GM12878 (cell line): ENCODE measurements at regions not wholly inside any gene's neighbourhood (a gene's known extent, or its start where the extent isn't known, plus 50 kb on each side); places are given as distances from the start of the nearest gene placed in this dataset.

Experiments used
- ATAC-seq: fragments of 200-7000 bp; cut with Tn5 transposase; 3 replicates; pipeline ENCODE4 v1.9.1; 2020; ENCODE audit warnings: mild to moderate bottlenecking, moderate library complexity
- BruUV-seq: library from RNA; stranded (reverse); fragments of 400-500 nt; replicated peaks from 2 replicates; lab custom pipeline; 2021; lab: Mats Ljungman, UMichigan
- CTCF ChIA-PET: fragments of 300-600 bp; sonication (Branson Sonifier 250); formaldehyde crosslinking; extraction: SDS; loops from one replicate; lab custom pipeline; 2021; ENCODE audit warnings: inconsistent platforms; lab: Yijun Ruan, JAX
- POLR2A ChIA-PET: fragments of 350-600 bp; formaldehyde crosslinking; extraction: SDS; loops from one replicate; lab custom pipeline; 2021; ENCODE audit warnings: inconsistent platforms; lab: Charles Lee
- RAD21 ChIA-PET: fragments of 300-600 bp; sonication (Branson Sonifier 250); formaldehyde crosslinking; loops from one replicate; lab custom pipeline; 2023; ENCODE audit warnings: antibody characterized with exemption; ENCODE audit not compliant: unreplicated experiment; lab: Charles Lee
- SMC1A ChIA-PET: fragments of 300-600 bp; sonication (Branson Sonifier 250); formaldehyde crosslinking; loops from one replicate; lab custom pipeline; 2023; ENCODE audit not compliant: unreplicated experiment, uncharacterized antibody; lab: Charles Lee
- DNase-seq: peaks from one replicate; pipeline ENCODE4 v3.0.0-alpha.2; 2011; ENCODE audit warnings: low read depth, low spot score
- FAIRE-seq: peaks from 3 replicates; lab custom pipeline; 2011; peaks lifted over from hg19 to GRCh38; lab: Jason Lieb, UNC
- H2AFZ ChIP-seq: 2 replicates; pipeline ENCODE4 v1.6.0; 2011; ENCODE audit warnings: low read depth, low read length, control low read depth; ENCODE audit not compliant: control insufficient read depth
- H3K27ac ChIP-seq: 2 replicates; pipeline ENCODE4 v1.5.1; 2011; ENCODE audit warnings: control low read depth; ENCODE audit not compliant: control insufficient read depth, insufficient read depth
- H3K27me3 ChIP-seq, 2 experiments: replicated peaks in 1 of 2; 2 replicates each; pipeline versions ENCODE4 v1.6.0 to v1.6.1; 2011; ENCODE audit warnings: low read length in 1 of 2; ENCODE audit not compliant: control insufficient read depth in 2 of 2, insufficient read depth in 2 of 2
- H3K36me3 ChIP-seq, 2 experiments: 2 replicates each; pipeline ENCODE4 v1.5.1; 2011; ENCODE audit warnings: low read length in 1 of 2; ENCODE audit not compliant: control insufficient read depth in 2 of 2, insufficient read depth in 2 of 2
- H3K4me1 ChIP-seq: 2 replicates; pipeline ENCODE4 v1.6.1; 2011; ENCODE audit warnings: mild to moderate bottlenecking, low read length, moderate library complexity, mixed read lengths; ENCODE audit not compliant: control insufficient read depth, insufficient read depth
- H3K4me2 ChIP-seq: 2 replicates; pipeline ENCODE4 v1.6.0; 2011; ENCODE audit warnings: control low read depth; ENCODE audit not compliant: control insufficient read depth, insufficient read depth
- H3K4me3 ChIP-seq: fragments of 200-600 bp; sonication (generic); 2 replicates; pipeline ENCODE4 v1.5.1; 2016
- H3K79me2 ChIP-seq: 2 replicates; pipeline ENCODE4 v1.6.0; 2011; ENCODE audit warnings: low read length; ENCODE audit not compliant: control insufficient read depth, insufficient read depth
- H3K9ac ChIP-seq: 2 replicates; pipeline ENCODE4 v1.8.0; 2011; ENCODE audit warnings: low read length, control low read depth, mixed read lengths; ENCODE audit not compliant: control insufficient read depth, insufficient read depth
- H3K9me3 ChIP-seq: replicated peaks from 3 replicates; pipeline ENCODE4 v1.5.1; 2011; ENCODE audit warnings: mild to moderate bottlenecking, low read length; ENCODE audit not compliant: control insufficient read depth, insufficient read depth
- H4K20me1 ChIP-seq: 2 replicates; pipeline ENCODE4 v1.6.0; 2011; ENCODE audit not compliant: control insufficient read depth, insufficient read depth
- ASH2L ChIP-seq: fragments of 300-600, 200-600 bp; sonication (generic); IDR thresholded peaks from 2 replicates; pipeline ENCODE4 v1.6.1; 2017; ENCODE audit warnings: low read depth, mild to moderate bottlenecking, borderline replicate concordance
- BMI1 ChIP-seq: fragments of 450-650 bp; IDR thresholded peaks from 2 replicates; pipeline ENCODE4 v1.6.1; 2016; ENCODE audit warnings: mild to moderate bottlenecking, moderate library complexity, borderline replicate concordance
- EP300 ChIP-seq, 2 experiments: fragments of 150-350 bp in 1 of 2; IDR thresholded peaks; 2 replicates each; pipeline ENCODE4 v1.6.1; 2011 to 2012; ENCODE audit warnings: low read depth in 2 of 2, low read length in 2 of 2, borderline replicate concordance in 1 of 2, improper control_type of control experiment in 1 of 2, inconsistent platforms in 1 of 2; ENCODE audit not compliant: control insufficient read depth in 1 of 2
- EZH2 ChIP-seq: IDR thresholded peaks from 2 replicates; pipeline ENCODE4 v1.6.1; 2012; ENCODE audit warnings: low read depth, mild to moderate bottlenecking, control low read depth, inconsistent platforms, low read length, borderline replicate concordance; ENCODE audit not compliant: control insufficient read depth
- FOS ChIP-seq: IDR thresholded peaks from 3 replicates; pipeline ENCODE4 v1.6.1; 2011; ENCODE audit warnings: borderline replicate concordance; ENCODE audit not compliant: insufficient read length; ENCODE audit errors: extremely low read depth
- MXI1 ChIP-seq: fragments of 150-350 bp; IDR thresholded peaks from 2 replicates; pipeline ENCODE4 v1.6.1; 2011; ENCODE audit warnings: low read depth, mild to moderate bottlenecking, inconsistent platforms, low read length, improper control_type of control experiment
- POU2F2 ChIP-seq: IDR thresholded peaks from 3 replicates; pipeline ENCODE4 v1.6.1; 2011; ENCODE audit warnings: low read depth, mild to moderate bottlenecking, low read length, borderline replicate concordance
- RAD51 ChIP-seq: fragments of 450-650 bp; IDR thresholded peaks from 2 replicates; pipeline ENCODE4 v1.6.1; 2016; ENCODE audit warnings: moderate library complexity, mild to moderate bottlenecking, inconsistent platforms
- STAT1 ChIP-seq: fragments of 450-650 bp; conservative IDR thresholded peaks from 2 replicates; pipeline ENCODE4 v1.6.1; 2014; ENCODE audit warnings: antibody characterized with exemption, mild to moderate bottlenecking
- TAF1 ChIP-seq: IDR thresholded peaks from 2 replicates; pipeline ENCODE4 v1.6.1; 2011; ENCODE audit warnings: mild to moderate bottlenecking, low read depth, low read length, borderline replicate concordance
- YY1 ChIP-seq: IDR thresholded peaks from 2 replicates; pipeline ENCODE4 v1.6.1; 2011; ENCODE audit warnings: low read depth, mild to moderate bottlenecking, low read length
- ZBTB33 ChIP-seq: fragments of 450-650 bp; IDR thresholded peaks from 2 replicates; pipeline ENCODE4 v1.6.1; 2017; ENCODE audit warnings: mild to moderate bottlenecking
- WGBS: methylation state at CpG from one replicate; pipeline ENCODE4 v1.1.6; 2016; ENCODE audit warnings: low lambda C conversion rate; ENCODE audit not compliant: insufficient replicate concordance, insufficient coverage; ENCODE audit errors: missing lambda C conversion rate; 5-methylcytosine and 5-hydroxymethylcytosine counted together
- in situ Hi-C: fragments of 300-500 bp; cut with MboI; formaldehyde crosslinking; loops from 9 replicates; pipeline ENCODE4 v1.14.3; 2018; ENCODE audit warnings: mixed read lengths
- intact Hi-C: fragments of 100-400 bp; cut with micrococcal nuclease; formaldehyde crosslinking; loops from one replicate; pipeline ENCODE4 v1.14.2; 2022; ENCODE audit not compliant: unreplicated experiment

GRCh38 chr10:123462246-123462645 lies 203.9 kb upstream of the GPR26 start:
- Histone ChIP-seq H3K36me3 (no peaks in the 10 kb centered on the region), H3K9ac (no peak overlapping the region), H2AFZ (no peak overlapping the region), H3K4me1 (peaks cover 8% of the 10 kb centered on the region), H3K4me2 (no peak overlapping the region), H3K27ac (no peak overlapping the region), H4K20me1 (no peaks in the 10 kb centered on the region), H3K27me3 (no peaks in the 10 kb centered on the region), H3K79me2 (no peaks in the 10 kb centered on the region), H3K9me3 (peaks cover 4% of the 10 kb centered on the region; the same call in 2 of the 3 replicates), H3K4me3 (no peak overlapping the region)
- ChIA-PET POLR2A (no interaction called here), RAD21 (no interaction called here), SMC1A (interaction anchor here (0.7 kb wide), 1 partner anchor 409 kb away, joined by 3 read pairs; no protein-coding TSS in a partner anchor), CTCF (no interaction called here)
- FAIRE-seq: no peak
- TF ChIP-seq STAT1 (no peak), RAD51 (no peak), MXI1 (no peak), TAF1 (no peak), EZH2 (no peak), ZBTB33 (no peak), ASH2L (no peak), BMI1 (no peak), EP300 (IDR thresholded peaks at IDR 0.05; ENCODE audit: borderline replicate concordance in 1 of 2, control insufficient read depth in 1 of 2, low read depth in 2 of 2, low read length in 2 of 2) (no peak), YY1 (no peak), FOS (no peak), POU2F2 (no peak)
- BruUV-seq: no TSS peak
- intact Hi-C loops (no loop called here), in situ Hi-C loops (no loop called here)
- no peak for DNase-seq
- no peak for ATAC-seq
- 56% methylated on average over 8 of the region's 8 CpGs for WGBS
